ENCODE measurements at regions not wholly inside any gene's neighbourhood (a gene's known extent, or its start where the extent isn't known, plus 50 kb on each side); places are given as distances from the start of the nearest gene placed in this dataset.
"Not testable (repeated sequence)": the region's sequence is repeated elsewhere in the genome, so short reads cannot be mapped to it uniquely, and the experiment has no call there.

DNA sequence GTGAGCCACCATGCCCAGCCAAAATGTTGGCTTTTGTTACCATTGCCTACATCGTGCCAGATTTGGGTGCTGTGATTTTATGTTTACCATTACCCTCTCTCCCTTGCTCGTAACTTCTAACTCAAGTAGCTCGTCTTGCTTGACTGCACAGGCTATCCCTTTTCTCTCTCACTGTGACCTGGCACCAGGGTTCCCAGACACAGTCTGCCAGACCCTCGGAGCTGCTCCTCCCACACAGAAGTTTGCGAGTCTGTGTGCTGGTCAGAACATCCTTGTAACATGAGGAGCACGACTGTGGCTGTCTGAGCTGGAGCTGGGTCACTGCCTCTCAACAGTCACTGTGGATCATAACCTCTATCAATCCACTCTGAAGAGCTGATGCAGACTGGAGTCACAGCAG lies 152.5 kb upstream of the ACKR3 start:
- no peak for DNase-seq

DNA sequence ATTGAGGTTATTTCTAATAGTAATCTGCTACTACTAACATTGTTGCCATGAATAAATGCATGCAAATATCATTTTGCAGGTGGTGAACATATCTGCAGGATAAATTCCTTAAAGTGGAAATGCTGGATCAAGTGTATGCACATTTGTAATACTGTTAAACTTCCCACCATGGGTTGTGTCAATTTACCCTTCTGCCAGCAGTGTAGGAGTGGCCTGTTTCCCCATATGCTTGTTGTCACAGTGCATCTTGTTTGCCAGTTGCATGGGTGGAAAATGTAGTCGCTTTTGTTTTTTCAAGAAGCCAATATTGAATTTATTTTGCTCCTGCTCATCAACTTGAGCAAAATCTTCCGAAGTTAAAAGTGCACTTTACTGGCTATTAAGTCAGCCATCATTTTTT lies 139.0 kb upstream of the ACKR3 start:
- DNase-seq, result no peak

DNA sequence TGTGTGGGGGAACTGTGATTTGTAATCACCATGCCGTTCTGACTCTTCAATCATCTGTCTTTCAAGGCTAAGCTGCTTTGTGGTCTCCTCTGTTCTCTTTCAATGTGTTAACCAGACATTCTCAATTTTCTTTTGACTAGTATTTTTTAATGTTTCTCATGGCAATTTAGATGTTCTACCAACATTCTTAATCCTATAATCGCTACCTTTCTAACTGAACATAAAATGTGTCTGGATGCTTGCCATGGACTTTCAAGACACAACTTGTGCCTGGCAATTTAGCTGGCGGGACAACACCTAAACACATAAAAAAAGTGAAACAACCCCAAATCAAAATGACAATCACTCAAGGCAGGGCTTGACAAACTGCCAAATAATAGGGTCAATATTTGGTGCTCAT lies 135.0 kb upstream of the ACKR3 start:
- no peak for DNase-seq

DNA sequence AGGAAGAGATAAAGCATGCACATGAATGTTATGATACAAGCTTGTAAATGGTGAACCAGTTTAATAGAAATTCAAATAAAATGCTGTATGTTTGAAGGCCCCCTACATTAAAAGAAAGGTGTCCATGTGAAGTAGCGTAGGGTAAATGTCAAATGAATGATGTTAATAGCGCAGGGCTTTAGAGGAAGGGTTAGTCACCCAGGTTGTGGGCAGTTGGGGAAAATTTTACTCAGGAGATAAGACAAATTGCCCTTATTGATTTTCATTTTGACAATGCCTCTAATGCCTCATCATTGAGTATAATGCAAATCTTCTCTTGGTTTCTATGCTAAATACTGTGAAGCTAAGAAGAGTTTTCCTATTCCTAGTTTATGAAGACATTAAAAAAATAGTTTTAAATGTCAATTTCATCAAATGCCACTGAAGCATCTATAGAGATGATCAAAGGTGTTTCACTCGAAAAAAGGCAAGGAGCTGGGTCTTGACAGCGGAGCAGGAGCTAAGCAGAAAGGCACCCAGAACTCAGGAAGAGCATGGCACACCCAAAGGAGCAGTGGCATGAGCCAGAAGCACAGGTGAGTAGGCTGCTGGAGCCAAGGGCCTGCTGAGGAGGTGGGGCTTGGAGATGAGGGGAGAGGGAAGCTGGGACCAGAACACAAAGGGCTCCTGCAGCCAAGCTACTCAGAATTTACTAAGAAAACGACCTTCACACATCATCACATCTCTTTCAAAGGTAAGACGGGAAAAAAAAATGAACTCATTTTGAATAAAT lies 129.3 kb upstream of the ACKR3 start:
- DNase-seq, result peak; percentile 20

DNA sequence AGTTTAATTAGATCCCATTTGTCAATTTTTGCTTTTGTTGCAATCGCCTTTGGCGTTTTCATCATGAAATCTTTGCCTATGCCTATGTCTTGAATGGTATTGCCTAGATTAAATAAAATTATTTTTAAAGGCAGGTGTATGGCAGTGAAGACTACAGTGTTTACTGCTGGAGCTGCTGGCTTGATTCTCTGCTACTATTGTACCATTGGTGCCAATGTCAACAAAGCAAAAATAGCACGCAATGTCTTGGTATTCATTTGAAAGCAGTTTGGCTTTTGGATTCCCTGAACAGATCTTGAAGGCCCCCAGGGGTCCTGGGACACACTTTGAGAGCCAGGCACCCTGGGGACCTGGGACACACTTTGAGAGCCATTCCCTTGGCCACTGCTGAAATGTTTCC lies 125.4 kb upstream of the ACKR3 start:
- no peak for DNase-seq

DNA sequence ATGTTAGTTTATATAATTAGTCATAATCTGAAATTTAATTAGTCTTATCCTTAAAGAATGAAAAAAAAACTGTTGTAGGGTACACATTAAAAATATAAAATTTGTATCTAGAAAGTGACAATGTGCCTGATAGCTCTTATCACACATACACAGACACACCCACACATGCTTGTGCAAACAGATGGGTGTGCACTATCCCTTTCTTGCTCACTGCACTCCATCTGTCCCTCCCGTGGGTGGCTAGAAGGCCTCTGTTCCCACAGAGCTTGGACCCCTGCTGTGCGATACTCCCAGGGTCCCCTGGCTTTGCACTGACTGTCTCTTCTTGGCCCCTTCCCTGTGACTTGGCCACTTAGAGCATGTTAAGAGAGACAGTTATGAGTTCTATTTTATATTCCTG lies 123.9 kb upstream of the ACKR3 start:
- DNase-seq, result no peak

DNA sequence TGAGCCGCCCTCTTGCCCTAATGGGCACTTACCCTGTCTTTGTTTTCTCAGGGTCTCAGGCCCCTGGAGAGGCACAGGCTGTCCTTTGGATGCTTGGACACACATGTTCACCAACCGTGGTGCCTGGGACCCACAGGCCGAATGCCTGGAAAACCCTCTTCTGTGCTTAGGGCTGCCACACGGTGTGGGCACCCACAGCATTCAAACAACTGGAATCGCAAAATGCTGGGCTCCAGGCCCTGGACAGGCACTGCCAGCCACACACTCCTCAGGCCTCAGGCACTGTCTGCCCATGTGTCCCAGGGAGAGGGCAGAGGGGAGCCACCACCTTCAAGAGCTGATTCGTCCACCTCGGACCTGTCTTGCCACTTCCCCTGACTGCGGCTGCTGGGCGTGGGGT lies 123.1 kb upstream of the ACKR3 start:
- DNase-seq, result no peak

DNA sequence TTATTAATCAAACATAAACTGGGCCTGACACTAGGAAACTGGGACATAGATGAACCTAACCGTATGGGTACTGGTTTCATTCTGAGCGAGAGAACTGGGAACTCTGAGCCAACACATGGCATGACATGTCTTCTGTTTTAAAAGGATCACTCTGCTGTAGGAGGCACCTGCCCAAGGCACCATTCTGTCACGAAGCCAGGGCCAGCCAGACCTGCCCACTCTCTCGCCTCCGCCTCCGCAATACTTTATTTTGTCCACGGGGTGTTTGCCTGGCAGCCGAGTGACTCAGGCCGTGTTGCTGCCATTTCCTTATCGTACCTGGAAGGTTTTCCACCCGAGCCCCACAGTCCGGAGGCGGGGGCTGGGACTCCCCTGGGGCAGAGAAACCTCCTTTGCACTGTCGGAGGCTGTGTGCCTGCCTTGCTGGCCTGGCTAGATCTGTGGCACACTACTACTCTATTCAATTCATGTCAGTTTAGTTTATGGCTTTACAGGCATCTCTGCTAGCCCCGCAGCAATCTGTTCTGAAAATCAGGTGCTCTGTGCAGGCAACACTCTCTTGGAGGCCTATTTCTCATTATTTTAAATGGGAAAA lies 120.4 kb upstream of the ACKR3 start:
- DNase-seq, result no peak

DNA sequence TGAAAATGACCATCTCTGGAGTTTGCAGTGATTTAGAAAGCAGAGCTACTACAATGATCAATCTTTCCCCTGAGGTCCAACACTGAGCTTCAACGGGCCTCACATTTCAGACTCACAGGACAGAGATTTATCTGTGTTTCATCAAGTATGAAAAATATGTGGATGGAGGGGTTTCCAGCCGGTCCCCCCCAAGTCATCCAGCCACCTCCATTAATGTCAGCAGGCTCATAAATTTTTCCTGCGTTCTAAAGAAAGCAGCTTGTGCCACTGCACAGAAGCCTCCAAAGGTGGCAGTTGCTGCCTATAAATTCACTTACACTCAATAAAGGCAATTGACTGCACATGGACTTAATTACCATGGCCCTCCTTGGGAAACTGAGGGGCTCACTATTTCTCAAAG lies 117.4 kb upstream of the ACKR3 start:
- no peak for DNase-seq

DNA sequence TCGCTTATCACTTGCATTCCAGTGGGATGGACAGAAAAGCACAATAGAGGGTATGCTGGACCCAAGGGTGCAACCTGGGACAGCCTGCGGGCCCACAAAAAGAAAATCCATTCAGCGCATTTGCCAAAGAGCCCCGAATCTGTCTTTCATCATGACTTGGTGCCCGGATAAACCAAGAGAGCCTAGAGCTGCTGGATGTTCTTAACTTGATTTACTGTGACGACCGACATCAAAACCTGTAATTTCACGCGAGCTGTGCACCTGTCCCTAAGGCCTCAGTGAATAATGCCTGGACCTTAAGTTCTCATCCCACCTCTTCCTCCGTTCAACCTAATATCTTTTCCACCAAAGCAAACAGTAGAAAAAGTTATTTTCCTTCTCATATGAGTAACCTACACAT lies 115.5 kb upstream of the ACKR3 start:
- no peak for DNase-seq

DNA sequence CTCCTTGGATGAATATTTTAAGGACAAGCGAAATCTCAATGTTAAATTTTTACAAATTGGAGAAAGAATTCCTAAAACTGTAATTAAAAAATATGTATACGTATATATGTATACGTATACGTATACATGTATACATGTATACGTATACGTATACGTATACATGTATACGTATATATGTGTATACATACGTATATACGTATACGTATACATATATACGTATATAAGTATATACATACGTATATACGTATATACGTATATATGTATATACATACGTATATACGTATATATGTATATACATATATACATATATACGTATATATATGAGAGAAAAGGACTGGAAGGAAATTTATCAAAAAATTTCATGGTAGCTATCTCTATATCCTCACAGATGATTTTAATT lies 110.2 kb upstream of the ACKR3 start:
- no peak for DNase-seq

DNA sequence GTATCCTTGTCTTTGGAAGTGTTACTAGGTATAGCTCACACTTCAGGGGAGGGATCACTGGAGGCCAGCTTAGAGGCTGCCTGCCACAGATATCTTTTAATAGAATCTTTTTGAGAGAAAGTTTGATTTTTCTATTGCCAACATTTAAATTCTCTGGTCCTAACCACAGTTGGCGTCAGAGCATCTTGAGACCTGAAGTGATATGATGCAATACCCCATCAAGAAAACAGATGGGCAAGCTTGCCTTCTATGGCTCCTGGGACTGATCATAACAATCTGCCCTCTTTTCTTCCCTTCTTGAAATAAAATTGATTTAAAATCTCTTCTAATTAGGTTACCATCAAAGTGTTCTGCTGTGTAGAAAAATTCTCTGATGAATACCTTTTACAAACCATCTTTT lies 105.5 kb upstream of the ACKR3 start:
- no peak for DNase-seq

DNA sequence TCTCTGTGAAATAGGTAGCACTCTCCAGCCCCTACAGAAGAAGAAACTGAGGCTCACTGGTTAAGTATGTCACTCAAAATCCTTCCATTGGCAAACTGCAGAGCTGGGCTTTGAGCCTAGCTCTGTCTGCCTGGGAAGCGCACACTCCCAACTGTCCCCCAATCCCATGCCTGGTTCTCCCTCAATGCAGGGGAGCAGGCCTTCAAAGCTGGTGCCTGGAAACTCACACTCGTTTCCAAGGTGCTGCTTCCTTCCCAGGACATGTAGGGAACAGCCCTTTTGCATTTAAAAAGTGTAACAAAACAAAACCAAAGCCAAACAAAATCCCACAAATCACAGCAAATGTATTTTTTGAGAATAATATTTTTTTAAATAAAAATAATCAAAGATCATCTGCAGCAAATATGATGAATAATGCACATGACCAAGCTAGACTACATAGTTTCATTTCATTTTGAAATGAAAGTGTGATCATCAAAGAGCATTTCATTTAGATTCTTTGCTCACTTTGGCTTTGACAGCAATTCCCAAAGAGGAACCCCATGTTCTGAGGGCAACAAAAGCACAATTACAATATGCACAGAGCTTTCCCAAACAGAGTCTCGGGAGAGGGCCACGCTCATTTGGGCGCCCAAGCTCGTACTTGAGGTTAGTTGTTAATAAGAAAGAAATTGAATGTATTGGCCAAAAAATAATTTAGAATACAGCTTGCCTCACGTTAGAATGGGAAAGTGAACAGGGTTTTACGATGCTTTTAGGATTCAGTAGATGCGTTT lies 96.7 kb upstream of the ACKR3 start:
- no peak for DNase-seq

DNA sequence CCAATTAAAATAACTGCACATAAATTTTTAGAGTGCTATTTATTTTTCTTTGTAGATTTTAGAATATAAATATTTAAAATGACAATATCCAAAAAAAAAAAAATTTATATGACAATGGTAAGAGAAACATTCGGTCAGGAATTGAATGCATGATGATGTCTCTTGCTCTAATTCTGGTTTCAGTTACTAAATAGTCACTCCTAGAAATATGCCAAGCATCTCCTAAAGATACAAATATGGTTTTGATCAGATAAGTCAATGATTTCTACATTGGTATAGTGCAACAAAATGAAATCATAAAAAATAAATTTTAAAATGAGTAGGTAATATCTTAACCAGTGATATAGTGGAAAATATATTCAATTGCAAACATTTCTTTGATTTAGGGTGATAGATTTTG lies 95.9 kb upstream of the ACKR3 start:
- DNase-seq, result no peak

DNA sequence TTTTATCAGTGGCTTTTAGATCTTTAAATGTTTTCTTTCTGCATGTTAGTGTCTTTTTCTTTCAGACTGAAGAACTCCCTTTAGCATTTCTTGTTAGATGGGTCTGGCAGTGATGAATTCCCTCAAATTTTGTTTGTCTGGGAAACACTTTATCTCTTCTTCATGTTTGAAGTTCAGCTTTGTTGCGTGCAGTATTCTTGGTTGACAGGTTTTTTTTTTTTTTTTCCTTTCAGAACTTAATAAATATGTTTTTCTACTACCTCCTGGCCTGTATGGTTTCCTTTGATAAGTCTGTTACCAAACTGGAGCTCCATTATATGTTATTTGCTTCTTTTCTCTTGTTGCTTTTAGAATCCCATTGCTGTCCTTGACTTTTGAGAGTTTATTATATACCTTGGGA lies 89.8 kb upstream of the ACKR3 start:
- DNase-seq, result no peak

DNA sequence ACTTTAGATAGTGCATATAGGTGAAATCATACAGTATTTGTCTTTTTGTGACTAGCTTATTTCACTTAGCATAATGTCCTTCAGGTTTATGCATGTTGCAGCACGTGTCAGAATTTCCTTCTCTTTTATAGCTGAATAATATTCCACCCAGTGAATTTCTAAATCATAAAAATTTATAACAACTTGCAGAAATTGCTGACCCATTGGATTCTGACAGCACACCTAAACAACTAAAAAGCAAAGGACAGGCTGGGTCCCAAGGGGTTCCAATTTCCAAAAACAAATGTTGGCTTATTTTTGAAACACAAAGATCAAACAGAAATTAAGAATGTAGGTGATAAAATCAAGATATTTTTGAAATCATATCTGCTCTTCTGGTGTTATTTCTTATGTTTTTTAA lies 86.5 kb upstream of the ACKR3 start:
- no peak for DNase-seq

DNA sequence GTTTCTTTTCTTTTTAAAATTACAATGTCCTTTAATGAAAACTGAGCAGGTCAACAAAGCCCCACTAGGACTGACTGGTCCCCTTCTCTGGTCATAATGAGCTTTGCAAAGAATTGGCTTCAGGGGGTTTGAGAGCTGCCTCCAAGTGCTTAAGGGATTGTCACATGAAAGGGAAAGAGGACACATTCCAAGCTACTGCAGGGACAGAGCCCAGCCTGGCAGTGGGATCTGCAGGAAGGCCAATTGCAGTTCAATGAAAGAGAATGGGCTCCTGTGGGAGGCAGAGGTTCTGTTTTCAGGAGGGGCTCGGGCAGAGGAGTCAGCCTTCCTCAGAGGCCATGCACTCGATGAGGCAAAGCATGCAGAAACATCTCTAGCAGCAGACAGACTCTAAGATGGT lies 84.1 kb upstream of the ACKR3 start:
- DNase-seq, result no peak

DNA sequence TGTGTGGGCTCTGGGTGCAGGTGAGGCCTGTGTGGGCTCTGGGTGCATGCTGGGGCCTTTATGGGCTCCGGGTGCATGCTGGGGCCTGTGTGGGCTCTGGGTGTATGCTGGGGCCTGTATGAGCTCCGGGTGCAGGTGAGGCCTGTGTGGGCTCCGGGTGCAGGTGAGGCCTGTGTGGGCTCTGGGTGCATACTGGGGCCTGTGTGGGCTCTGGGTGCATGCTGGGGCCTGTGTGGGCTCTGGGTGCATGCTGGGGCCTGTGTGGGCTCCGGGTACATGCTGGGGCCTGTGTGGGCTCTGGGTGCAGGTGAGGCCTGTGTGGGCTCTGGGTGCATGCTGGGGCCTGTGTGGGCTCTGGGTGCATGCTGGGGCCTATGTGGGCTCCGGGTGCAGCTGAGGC lies 80.5 kb upstream of the ACKR3 start:
- DNase-seq, result not testable (repeated sequence)

DNA sequence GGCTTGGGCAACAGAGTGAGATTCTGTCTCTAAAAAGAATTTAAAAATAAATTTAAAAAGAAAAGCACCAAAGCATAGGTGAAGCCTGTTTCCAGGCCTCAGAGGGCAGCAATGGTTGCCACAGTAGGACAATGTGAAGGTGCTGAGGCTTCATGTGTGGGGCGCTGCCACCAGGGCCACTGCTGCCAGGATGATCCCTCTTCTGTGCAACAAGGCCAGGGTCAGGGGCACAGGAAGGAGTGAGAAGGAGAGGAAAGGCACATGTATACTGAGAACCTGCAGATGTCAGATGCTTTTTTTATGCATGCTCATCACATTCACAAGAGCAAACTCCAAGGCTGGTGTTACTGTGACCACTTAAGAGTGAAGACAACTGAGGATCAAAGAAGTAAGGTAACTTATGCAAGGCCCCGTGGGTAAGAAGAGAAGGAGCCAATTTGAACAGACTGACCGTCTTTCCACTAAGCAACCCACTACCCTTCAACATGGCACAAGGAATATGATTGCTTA lies 79.7 kb upstream of the ACKR3 start:
- DNase-seq, result no peak

DNA sequence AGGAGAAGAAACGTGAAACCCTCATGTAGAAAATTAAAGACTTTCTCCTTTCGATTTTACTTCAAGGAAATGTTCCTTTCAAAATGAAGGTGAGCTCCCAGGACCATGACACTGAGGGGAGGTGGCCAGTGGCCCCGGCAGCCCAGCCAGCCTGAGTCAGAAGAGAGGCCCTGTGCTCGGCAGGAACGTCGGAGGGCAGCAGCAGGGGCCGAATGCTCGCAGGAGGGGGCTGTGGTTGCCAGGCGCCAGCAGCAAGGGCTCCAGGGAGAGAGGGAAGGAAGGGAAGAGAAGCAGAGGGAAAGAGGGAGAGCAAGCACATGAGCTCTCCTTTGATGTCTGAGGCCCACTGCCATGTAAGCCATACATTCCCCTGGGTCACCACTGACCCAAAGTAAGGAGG lies 73.3 kb upstream of the ACKR3 start:
- no peak for DNase-seq

DNA sequence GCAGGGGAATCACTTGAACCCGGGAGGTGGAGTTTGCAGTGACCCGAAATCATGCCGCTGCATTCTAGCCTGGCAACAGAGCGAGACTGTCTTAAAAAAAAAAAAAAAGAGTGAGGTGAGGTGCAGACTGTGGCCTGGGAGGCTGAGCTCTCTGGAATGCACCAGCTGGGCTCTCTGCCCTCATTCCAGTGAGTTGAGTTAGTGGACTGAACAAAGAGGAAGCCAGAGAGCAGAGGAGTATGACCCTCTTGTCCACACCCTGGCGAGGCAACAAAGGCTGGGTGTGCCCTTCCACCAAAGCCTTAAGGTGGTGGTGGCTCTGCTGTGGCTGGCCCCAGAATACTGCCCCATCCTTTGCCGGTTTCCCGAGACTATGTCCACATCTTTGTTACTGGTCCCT lies 71.3 kb upstream of the ACKR3 start:
- no peak for DNase-seq

DNA sequence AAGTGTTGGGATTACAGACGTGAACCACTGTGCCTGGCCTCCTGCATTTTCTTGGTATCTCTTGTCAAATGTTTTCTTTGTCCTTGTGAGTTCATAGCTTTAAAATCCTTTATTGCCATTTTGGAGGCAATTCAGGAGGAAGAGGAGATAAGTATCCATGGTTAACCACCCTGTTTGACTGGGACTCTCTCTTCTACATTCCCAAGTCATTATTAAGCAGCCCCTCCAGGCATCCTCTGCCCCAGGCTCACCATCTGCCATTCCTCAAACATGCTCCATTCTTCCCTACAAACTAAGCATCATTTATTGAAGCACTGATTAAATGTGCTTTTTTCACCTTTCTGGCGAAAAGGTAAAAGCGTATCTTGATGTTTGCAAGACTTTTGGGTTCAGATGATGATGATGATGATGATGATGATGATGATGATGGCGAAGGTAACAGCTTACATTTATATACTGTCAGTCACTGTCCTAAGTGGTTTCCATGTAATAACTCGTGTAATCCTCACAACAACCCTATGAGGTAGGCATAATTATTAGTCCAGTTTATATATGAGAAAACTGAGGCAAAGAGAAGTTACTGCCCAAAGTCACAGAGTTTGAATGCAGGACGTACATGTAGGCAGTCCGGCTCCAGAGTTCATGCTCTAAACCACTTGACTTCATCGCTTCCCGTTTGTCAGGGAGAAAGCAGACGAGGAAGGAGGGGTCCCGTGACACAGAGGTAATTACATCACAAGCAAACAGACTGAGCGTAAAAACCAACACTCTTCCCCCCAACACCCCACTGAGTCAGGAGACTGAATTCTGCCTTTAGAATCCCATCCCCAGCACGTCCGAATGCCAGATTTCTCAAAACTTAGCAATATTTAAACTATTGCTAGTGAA lies 69.7 kb upstream of the ACKR3 start:
- DNase-seq, result no peak

DNA sequence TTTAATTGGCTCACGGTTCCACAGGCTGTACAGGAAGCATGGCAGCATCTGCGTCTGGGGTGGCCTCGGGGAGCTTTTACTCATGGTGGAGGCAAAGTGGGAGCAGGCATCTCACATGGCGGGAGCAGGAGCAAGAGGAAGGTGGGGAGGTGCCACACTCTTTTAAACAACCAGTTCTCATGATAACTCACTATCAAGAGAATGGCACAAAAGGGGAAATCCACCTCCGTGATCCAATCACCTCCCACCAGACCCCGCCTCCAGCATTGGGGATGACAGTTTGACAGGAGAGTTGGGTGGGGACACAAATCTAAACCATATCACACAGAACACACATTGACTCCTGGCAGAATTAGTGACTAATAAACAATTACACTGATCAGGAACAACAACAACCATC lies 68.6 kb upstream of the ACKR3 start:
- no peak for DNase-seq

Data from stimulated activated CD4-positive, alpha-beta T cell treated with anti-CD3 and anti-CD28 coated beads, Interleukin-15, amount 100 ng/mL, for 24 hours (primary cell).